ENCODE measurements at regions not wholly inside any gene's neighbourhood (a gene's known extent, or its start where the extent isn't known, plus 50 kb on each side); places are given as distances from the start of the nearest gene placed in this dataset.

DNA sequence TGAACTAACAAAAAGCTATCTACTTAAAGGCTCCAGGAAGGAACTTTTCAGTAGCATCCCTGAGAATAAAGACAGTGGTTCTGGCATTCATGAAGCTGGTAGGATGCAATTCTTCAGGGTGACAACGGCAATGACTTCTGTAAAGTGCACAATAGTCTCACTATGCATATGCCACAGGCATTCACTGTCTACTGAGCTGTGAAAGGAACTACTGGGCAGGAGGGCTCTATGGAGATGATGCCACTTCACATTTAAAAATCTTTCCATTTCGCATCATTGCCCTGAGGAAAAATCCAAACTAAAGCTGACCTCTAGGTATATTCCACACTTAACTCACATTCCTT is 2020.6 kb upstream of the PCDH20 start:
- no peak for DNase-seq

DNA sequence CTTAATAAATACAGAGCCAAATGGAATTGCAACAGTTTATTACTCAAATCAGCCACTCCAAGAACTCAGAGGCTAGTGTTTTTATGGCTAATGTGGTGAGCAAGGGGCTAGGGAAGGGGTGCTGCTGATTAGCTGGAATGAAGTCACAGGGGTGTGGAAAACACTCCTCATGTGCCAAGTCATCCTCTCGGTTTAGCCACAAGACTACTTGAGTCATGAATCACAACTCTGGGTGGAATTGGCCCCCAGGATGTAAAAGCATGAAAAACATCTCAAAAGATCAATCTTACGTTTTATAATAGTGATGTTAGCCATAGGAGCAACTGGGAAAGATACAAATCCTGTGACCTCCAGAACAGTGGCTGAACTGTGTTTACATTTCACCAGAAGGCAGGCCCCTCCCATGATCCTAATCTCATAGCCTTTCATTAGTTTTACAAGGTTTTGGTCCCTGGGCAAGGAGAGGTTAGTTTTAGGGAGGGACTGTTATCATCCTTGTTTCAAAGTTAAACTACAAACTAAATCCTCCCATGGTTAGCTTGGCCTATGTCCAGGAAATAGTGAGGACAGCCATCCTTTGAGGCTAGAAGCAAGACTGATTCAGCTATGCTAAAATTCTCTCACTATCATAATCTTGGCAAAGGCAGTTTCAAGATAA is 2020.1 kb upstream of the PCDH20 start:
- peak; percentile 92 for DNase-seq

DNA sequence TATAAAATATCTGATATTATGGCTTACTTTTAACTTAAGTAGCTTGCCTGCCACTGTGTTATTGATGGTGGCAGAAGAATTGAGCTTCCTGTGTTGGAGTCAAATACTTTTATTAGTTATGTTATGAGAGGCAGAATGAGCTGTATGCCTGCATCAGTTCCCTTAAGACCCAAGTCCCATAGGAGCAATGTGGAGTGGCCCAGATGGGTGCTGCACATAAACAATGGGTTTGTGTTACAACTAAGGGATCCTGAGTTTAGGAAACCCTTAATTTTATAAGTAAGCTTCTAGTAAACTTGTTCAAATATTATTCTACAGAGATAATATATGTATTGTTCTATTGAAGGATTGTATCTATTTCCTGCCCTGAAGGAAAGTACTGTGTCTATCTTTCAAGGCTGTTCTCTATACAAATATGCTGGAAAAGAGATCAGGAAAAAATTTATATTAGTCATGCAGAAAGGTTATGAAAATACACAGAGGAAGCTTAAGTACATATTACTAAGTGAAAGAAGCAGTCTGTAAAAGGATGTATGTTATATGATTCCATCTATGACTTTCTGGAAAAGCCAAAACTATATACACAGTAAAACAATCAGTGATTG is 2018.0 kb upstream of the PCDH20 start:
- peak; percentile 20 for DNase-seq

DNA sequence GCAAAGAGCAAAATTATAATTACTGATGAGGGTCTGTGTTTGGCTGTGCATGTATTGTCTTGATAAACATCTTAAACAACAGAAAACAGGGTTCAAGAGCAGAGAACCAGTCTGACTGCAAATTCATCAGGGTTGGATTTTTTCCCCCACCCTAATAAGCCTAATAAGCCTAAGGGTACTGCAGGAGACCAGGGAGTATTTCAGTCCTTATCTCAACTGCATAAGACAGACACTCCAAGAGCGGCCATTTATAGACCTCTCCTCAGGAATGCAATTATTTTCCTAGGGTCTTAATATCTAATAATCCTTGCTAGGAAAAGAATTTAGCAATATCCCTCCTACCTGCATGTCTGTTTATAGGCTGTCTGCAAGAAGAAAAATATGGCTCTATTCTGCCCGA is 2011.5 kb upstream of the PCDH20 start:
- no peak for DNase-seq

DNA sequence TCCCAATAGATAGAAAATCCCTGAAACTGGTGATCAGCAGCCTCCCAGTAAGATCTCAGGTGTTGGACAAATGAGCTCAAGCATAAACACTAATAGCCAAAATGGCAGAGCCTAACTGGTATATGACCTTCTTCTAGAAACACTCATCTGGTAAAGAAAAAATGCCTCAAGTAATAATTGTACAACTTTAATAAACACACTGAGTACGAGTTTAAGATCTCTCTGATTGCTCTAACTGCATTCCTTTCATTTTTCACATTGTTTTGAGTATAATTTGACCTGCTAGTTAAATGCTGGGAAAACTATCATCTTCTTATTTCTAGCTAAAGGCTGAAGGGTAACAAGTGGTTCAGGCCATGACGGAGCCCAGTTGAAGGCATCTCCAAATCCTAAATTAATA is 2009.5 kb upstream of the PCDH20 start:
- DNase-seq = peak; percentile 48

DNA sequence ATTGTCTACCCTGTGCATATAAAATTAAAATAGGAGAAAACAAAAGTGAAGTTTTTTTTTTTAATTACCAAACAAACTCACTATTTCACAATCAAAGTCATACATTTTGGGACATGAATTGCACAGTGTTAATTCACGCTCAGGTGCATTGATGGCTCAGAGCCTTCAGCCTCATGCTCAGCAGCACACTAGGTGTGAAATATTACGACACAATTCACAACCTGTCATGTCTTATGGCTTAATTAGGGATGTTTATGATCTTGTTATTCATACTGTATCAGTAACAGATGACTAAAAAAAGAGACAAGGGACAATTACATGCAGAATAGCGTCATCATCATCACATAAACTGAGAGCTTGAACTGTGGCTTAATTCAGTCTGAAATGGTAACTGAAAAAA is 2005.5 kb upstream of the PCDH20 start:
- no peak for DNase-seq

DNA sequence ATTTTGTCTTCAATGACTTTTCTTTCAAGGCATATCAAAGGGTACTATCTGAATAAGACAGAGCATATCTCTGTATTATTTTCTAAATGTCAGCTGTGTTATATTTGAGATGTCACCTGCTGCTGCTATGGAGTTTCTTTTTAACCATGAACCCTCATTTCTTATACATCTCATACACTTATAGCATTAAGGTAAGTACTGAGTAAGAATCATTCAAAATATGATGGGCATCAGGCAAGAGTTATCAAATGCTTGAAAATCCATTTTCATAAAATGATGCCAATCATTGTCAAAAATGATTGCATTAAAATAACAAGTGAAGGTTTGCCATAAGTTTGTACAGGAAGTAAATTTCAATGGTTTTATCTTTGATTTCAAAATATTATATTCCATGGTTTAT is 2005.0 kb upstream of the PCDH20 start:
- DNase-seq = no peak

DNA sequence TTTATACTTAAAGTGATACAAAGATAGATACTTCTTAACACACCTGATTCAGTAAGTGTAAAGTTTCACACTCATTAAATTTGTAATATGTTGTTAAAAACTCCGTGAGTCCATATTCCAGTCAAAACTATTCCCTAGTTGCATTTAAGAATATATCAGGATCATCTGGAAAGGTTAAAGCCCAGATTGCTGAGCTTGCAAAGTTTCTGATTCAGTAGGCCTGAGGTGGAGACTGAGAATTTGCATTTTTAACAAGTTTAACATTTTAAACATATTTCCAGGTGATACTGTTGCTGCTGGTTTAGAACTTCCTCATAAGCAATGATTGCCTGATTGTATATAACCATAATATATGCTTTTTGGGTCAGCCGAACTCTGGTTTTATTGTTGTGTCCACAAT is 1998.6 kb upstream of the PCDH20 start:
- no peak for DNase-seq

DNA sequence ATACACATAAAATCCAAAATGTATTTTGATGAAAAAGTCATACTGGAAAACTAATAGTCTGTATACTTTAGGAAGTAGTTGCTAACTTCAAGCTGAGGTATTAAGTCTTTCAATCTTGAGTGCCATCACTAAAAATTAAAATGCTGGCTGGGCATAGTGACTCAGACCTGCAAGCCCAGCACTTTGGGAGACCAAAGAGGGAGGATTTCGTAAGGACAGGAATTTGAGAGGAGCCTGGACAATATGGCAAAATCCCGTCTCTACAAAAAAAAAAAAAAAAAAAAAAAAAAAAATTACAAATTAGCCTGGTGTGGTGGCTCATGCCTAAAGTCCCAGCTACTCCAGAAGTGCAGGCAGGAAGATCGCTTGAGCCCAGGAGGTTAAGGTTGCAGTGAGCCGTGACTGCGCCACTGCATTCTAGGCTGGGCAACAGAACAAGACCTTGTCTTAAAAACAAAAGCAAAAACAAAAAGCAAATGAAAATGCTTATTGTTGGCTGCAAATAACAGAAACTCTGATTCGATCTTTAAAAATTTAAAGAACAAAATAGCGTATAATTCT is 1994.2 kb upstream of the PCDH20 start:
- DNase-seq = no peak

DNA sequence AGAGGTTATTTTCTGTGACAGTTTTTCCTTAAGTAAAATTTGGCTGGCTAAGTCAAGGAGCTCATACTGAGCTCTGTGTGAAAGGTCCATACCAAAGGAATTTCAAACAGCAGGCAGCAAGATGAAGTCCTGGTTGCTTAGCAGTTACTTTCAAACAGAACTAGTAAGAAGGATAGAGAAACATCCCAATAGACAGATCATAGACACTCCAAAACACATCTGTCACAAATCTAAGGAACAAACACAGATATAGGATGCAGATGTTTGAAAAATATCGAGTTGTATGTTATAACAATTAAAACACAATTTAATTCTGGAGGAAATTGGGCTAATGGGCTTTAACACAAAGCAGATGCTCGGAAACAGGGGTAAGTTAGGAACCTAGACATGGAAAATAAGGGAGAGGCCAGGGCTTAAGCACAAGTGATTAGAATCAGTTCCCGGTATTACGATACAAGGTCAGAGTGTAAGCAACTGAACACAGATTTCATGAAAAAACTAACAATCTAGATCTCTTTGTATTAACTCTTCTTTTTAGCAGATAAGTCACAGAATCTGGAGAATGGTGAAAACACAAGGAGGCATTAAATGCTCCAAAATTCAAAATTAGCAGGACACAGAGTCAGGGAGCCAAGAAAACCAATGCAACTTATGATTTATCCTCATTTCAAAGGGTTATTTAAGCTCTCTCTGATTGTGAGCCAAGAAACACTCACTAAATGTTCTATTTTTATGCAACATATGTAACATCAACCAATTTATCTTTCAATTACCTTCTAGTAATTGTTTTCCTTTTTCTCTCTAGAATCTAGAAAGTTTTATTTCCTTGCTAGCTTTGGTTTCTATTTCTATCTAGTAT is 1992.9 kb upstream of the PCDH20 start:
- DNase-seq = no peak

DNA sequence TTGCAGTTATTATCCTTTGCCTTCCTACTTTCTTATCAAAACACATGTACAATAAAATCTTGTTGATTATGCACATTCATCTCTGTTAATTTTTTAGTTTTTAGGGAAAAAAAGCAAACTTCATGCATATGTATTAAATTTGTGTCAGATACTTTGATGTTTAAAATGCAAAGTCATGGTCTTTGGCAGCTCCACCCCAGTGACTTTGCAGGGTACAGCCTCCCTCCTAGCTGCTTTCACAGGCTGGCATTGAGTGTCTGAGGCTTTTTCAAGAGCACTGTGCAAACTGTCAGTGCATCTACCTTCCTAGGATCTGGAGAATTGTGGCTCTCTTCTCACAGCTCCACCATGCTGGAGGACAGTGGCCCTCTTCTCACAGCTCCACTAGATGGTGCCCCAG is 1988.1 kb upstream of the PCDH20 start:
- no peak for DNase-seq

DNA sequence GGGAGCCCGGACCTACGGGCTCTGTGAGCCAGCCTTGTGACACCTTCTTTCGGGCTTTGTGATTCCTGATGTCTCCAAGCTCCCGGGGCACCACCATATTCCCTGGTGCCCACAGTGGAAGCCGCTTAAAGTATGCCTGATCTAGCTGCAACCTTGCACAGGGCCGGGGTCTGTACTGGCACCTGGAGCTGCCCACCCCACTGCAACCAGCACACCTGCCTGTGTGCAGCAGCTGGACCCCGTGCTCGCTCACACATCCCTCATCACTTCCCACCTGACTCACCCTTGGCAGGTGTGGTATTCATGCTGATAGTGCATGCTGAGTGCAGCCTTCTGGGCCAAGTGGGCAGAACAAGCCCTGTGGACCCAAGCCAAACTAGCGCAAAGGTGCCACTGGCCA is 1981.1 kb upstream of the PCDH20 start:
- no peak for DNase-seq

DNA sequence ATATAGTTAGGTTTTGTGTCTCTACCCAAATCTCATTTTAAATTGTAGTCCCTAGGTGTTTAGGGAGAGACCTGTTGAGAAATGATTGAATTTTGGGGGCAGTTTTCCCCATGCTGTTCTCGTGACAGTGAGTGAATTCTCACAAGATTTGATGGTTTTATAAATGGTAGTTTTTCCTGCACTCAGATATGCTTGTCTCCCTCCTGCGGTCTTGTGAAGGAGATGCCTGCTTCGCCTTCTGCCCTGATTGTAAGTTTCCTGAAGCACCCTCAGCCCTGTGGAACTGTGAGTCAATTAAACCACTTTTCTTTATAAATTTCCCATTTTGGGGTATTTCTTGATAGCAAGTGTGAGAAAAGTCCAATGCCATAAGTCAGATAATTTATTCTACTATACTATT is 1977.5 kb upstream of the PCDH20 start:
- DNase-seq = no peak

DNA sequence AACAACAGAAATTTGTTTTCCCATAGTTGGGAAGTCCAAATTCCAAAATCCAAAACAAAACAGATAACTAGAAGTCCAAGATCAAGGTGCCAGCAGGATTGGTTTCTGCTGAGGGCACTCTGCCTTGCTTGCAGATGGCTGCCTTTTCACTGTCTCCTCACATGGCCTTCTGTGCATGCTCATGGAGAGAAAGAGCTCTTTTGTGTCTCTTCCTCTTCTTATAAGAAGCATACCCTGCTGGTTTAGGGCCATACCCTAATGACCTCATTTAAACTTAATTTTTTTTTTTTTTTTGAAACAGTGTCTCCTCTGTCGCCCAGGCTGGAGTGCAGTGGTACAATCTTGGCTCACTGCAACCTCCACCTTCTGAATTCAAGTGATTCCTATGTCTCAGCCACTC is 1974.1 kb upstream of the PCDH20 start:
- DNase-seq = no peak

DNA sequence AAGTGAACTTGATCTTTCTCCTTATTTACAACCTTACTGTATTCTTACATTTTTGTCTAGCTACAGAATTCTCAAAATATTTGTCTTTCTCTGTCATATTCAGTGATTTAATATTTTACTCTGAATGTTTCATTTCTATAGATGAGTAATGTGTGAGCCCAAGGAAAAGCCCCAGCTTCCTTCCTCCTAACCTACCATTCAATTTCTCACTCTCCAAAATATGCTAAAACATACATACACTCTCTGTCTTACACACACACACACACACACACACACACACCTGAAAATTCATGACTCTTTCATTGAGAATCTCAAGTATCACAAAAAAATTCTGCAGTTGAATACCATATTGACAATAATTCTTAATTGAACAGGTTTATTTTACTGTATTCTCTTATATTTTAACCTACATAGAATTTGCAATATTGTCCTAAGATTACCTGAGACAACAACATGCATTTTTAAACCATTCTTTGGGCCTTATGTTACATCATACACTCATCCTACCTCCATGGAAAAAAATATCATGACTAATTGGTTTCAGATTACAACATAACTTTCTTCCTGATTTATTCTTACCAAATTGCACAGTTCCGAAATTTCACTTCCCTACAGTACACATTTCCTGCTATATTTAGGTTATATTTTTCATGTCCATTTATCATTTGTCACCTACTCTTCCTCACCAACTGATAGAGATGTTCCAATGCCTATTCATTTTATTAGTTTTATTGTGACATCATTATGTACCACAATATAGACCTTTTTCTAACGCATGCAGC is 1965.6 kb upstream of the PCDH20 start:
- DNase-seq = peak; percentile 6

DNA sequence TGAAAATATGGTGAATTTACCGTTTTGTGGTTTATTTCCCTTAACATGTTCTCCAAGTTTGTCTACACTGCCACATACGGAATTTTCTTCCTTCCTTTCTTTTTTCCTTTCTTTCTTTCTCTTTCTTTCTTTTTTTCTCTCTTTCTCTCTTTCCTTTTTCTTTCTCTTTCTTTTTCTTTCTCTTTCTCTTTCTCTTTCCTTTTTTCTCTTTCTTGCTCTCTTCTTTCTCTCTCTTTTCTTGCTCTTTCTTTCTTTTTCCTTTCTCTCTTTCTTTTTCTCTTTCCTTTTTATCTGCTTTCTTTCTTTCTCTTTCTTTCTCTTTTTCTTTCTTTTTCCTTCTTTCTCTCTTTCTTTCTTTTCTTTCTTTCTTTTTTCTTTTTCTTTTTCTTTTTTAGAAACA is 1962.3 kb upstream of the PCDH20 start:
- no peak for DNase-seq

DNA sequence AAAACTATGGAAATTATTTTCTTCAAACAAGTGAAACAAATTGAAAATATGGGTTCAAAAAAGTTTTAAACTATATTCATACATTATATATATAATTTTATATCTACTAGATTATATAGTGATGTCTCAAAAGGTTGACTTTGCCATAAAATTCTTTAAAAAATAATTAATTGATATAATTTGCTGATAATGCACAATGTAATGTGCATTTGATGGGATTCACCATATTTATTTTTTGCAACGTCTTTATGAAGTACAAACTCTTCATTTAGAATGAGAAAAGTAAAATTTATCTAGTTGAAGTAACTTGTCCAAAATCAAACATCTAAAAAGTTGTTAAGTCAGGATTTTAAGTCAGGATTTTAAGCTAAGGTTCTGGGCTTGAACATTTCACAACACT is 1954.5 kb upstream of the PCDH20 start:
- DNase-seq = no peak

DNA sequence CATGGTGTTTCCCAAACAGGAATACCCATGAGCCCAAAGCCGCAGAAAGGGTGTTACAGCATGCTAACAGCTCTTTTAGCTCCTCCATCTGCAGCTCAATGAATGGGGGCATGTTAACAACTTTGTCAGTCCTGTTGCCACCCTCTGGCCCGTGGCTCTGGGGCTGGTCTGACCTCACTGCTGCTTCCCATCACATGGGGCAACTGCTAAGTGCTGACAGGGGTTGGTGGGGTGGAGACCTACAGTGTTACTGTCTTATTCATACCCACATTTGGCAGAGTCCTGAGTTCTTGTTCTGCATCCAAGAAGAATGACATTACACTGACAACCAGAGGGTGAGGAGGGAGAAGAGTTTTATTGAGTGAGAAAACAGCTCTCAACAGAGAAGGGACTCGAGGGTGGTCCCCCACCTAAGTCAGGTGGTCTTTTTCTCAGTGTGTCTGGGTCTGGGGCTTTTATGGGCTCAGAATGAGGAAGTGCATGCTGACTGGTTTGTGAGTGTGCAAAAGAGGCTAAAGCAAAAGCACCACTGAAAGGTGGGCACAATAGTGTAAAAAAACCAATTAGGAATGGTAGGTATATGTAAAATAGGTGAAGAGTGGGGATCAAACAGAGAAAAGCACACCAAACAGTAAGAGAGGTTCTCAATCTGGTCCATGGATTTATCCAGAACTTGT is 1952.0 kb upstream of the PCDH20 start:
- DNase-seq = no peak

DNA sequence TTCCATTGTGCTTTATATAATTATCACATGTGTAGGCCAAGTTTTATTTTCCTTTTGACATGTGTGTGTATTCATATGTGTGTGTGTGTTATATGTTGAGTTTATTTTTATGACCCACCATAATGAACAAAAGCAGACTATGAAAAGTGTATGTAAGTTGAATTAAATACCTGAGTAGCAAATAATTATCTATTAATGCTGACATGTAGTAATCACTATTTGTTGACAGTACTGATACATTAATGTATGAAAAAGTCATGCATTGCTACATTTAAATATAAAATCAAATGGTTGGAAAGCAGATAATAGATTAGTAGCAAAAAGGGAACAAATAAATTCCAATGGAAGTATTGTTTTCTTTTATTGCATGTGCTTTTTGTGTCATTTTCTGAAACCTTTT is 1948.5 kb upstream of the PCDH20 start:
- DNase-seq = no peak

DNA sequence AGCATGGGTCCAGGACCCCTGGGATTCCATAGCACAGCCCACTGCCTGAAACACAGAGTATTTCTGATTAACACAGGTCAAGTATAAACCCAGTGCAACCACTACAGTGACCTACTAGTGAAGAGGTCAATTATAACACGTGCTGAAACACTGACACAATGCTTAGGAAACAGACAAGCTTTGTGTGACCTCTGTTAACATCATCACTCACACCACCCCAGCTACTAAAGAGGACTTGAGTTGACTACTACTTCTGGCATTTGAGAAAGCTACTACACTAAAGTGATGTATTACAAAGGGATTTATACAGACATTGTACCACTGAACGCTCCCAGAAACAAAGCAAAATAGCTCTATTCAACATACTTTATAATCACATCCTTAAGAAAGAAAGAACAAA is 1935.9 kb upstream of the PCDH20 start:
- no peak for DNase-seq

DNA sequence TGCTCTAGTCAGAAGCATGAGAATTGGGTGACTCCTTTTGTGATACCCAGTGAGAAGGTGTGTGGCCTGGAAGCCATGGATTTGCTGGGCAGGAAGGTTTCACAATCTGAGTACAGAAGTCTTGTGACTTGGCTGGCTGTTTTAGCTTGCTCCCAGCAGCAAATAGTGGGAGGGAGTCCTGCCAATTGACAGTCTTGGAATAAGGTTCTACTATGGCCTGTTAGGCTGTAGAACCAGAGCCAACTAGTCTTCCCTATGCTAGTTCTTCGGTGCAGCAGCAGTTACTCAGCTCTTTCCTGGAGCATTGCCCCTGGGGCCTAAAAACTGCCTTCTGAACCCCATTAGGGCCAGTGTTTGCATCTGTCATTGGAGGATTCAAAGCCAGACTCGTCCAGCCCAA is 1935.4 kb upstream of the PCDH20 start:
- no peak for DNase-seq

DNA sequence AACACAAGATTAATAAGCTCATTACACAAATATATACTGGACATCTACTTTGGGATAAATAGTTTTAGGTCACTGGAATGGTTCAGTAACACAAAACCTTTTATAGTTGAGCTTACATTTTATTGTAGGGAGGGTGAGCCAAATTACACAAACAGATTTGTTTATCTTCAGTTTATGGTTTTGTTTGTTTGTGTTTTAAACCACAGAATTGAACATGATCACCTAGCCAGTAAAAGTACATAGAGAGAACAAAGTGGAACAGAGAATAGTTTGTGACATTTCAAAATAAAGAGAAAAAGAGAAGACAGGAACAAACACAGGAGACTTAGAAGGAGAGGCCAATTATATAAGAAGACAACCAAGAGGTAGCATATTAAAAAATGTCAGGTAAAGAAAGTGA is 1930.2 kb upstream of the PCDH20 start:
- no peak for DNase-seq

DNA sequence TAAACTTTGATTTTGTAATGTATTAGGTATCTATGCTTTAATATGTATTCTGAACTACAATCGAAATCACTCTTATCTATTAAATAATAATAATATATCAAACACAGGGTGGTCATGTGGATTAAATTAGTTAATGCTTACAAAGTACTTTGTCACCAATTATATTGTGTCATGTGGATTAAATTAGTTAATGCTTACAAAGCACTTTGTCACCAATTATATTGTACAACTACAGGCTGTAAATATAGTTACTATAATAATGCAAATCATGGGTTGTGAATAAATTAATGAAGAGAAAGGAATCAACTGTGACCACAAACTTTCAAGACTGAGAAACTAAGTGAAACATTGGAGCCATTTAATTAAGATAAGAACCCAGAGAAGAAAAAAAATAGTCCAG is 1929.1 kb upstream of the PCDH20 start:
- DNase-seq = no peak
